HG03469 (cell line): ENCODE measurements at regions not wholly inside any gene's neighbourhood (a gene's known extent, or its start where the extent isn't known, plus 50 kb on each side); places are given as distances from the start of the nearest gene placed in this dataset.

Experiments used
- ATAC-seq: cut with Tn5 transposase; IDR thresholded peaks from one replicate; pipeline ENCODE4 v1.9.1; 2021; ENCODE audit warnings: mild to moderate bottlenecking, moderate library complexity, moderate number of reproducible peaks; ENCODE audit not compliant: unreplicated experiment

- no peak for ATAC-seq
These were observed 313.3 kb upstream of the ATP2B1 start for GRCh38 chr12:90021795-90022440.

DNA sequence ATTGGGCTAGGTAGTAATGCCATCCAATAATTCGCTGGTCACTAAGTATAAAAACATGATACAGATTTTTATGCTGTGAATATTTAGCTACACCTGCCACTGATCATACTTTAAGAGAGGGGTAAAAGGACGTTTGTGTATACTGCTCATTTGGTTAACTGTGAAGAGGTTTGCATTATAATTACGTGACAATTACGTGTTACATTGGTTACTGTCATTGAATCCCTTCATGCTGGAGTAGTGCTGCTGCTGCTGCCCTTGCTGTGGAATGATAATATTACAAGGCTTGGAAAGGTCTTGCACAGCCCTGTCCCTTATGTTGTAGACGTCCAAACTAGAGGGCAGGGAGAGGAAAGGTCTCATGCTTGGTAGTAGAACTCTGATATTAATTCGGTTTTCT, 312.2 kb upstream of the ATP2B1 start:
- ATAC-seq, result no peak

DNA sequence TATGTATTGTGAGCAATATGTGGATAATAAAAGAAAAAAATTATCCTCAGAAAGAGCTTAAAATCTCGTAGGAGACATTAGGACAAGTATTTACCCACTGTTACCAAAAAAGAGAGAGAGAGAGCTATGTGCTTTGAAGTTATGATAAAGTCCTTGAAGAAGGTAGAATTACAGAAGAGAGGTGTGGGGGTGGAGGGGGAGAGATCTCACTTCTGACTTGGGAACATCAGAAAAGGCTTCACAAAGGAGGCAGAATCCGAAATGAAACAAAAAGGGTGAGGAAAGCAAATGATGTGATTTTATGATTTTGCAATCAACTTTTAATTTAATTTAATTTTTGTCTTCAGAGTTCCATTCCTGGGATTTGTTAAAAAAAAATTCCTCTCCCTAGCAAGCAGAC, 311.8 kb upstream of the ATP2B1 start:
- no peak for ATAC-seq

- ATAC-seq, result no peak
These were observed 311.4 kb upstream of the ATP2B1 start for GRCh38 chr12:90020014-90020413.

DNA sequence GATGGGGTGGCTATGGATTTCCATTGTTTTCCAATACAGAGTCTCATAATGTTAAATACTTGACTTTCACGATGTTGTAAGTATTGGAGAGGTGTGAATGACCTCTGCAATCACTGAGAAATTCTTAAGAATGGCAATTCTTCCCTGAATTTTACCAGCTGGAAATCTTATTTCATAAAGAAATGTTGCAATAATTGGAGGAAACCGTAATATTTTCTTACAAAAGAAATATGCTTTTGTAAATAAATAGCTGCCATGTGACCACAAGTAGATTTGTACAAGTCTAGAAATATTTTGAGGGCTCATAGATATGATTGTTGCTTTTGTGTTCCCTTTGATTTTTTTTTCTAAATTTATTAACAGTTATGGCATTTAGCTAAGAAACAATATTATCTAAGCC, 308.7 kb upstream of the ATP2B1 start:
- ATAC-seq, result no peak

DNA sequence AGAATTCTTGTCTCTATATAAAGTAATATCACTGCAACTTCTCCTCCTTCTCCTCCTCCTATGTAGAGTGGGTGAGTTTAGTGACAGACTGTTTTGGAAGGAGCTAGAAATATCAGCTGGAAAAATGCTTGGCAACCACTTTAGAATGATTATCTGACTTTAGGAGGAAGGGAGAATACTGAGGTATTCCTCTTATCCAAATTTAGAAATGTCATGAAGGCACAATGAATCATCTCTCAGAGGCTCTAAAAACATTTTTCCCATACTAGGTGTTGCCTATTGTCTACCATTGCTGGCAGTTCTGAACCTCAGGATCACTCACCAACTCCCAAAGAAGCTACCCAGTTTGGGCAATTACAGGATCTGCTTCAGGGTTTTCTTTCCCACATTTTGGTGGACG, 306.6 kb upstream of the ATP2B1 start:
- no peak for ATAC-seq

GRCh38 chr12:90013409-90013808, 304.8 kb upstream of the ATP2B1 start:
- ATAC-seq, result no peak

DNA sequence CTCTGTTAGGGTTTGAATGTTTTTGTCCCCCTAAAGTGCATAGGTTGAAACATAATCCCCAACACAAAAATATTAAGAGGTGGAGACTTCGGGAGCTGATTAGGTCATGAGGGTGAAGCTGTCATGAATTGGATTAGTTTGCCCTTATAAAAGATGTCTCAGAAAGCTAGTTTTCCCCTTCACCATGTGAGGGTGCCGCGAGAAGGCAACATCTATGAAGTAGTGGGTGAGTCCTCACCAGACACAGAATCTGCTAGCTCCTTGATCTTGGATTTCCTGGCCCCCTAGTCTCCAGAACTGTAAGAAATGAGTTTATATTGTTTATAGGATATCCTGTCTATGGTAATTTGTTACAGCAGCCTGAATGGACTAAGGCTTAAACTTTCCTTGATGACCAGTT, 301.5 kb upstream of the ATP2B1 start:
- ATAC-seq, result no peak

- ATAC-seq, result no peak
These were observed 299.6 kb upstream of the ATP2B1 start for GRCh38 chr12:90008277-90008676.

DNA sequence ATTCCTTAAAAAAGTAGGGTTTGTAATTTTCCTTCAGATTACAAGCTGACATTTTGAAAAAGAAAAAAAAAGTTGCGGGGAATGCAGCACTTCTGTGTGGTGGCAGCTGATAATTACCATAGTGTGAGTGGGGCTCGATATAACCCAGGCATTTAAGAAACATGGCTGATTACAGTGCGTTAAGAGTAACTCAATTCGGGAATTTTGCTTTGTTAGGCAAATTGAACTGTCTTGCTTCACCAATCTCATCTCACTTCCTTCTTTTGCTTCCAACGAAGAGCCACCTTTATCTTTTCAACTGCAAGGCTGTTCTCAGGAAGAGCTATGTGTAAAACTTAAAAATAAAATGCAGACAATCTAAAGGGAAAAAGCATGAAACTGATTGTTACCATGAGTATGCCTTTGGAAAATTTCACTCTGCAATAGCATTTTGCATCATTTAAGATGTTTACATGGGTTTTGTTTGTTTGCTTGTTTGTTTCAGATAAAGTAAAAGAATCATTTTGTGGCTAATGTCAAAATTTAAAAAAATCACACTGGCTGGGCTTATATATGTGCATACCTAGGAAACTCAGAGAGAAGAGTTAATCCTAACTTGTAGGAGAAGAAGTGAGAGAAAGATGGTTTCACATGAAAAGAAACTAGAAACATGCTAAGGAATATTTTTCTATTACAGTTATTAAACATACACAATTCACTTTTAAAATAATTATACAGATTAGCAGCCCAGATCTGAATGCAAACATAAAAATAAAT, 295.9 kb upstream of the ATP2B1 start:
- ATAC-seq, result peak; percentile 66

- no peak for ATAC-seq
These were observed 295.1 kb upstream of the ATP2B1 start for GRCh38 chr12:90003688-90004087.

DNA sequence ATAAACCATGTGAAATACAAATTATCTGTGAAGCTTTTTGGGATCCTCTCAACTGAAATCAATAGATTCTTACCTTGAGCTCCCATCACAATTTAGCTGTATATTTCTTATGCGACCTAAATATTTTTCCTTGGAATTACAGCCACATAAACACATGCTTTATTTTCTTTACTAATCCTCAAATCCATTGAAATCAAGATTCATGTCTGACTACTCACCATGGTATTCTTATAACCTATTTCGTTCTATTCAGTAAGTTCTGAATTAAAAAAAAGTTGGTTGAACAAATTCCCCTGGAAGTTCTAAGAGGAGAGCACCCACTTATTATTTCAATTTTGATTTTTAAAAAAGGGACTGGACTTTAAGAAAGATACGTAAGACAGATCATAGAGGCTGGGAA, 292.1 kb upstream of the ATP2B1 start:
- no peak for ATAC-seq

- no peak for ATAC-seq
These were observed 291.3 kb upstream of the ATP2B1 start for GRCh38 chr12:89999699-90000505.

DNA sequence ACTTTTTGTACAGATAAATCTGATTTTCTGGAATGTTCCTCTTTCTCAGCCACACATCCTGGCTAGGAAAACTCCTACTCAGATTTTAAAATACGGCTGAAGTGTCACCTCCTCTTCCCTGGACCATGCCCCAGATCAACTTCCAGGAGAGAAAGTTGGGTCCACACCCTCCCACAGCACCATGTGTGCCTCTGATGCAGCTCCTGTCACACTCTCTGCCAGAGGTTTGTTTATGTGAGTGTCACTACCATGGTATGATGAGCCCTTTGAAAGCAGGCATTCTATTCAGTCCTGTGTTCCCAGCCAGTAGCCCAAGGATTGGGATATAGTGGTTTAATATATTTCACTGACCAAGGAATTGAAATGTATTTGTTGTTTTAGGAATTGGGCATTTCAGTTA, 287.2 kb upstream of the ATP2B1 start:
- no peak for ATAC-seq

- ATAC-seq, result no peak
These were observed 286.3 kb upstream of the ATP2B1 start for GRCh38 chr12:89994911-89995310.

DNA sequence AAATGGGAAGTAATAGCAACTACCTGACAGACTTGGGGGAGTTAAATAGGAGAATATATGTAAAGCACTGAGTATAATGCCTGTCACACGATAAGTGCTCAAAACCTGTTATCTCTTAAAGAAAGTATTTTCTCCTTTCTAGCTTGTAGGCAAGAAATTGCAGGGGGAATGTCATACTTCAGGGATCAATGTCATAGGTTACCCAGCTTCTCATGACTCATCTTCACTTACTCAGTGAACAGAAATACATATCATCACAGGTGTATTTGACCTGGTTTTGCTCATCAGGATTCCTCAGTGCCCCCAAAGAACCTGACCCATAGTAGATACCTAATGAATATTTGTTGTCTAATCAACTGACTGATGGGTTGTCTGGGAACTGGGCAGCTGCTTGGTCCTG, 285.0 kb upstream of the ATP2B1 start:
- ATAC-seq, result no peak

GRCh38 chr12:89992668-89993451, 284.2 kb upstream of the ATP2B1 start:
- no peak for ATAC-seq

GRCh38 chr12:89991807-89992590, 283.4 kb upstream of the ATP2B1 start:
- ATAC-seq, result no peak

DNA sequence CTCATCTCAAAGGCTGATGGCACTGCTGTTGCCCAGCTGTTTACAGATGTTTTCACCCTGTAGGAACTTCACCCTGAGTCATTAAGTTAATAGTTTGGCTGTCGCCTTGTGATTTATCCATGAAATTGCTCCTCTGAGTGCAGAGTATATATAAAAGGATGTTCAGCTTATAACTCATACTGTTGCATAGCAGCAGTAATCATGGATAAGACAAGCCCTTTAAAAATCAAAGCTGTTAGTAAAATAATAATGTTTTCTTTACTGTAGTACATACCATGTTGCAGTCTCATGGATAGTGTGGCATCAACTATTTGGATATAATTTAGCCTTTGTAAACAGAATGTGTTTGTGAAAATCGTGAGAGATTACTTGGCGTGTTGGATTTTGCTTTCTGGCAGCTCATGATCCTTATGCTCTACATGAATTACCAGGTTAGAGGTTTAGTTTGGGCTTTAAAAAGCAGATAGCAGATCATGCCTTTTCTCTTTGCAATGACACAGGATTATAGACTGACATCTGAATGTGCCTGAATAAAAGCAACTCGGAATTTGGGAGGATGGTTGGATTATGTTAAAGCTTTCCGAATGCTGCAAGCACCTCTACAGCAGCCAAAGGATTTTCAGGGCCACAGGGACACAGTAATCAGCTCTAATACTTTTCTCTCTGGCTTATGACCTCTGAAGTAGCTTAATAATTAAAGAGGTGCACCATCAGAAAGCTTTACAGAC, 279.7 kb upstream of the ATP2B1 start:
- no peak for ATAC-seq

- no peak for ATAC-seq
These were observed 277.3 kb upstream of the ATP2B1 start for GRCh38 chr12:89985935-89986334.
